Progenitor cell of endocrine pancreas (in vitro differentiated cells): ENCODE measurements at regions not wholly inside any gene's neighbourhood (a gene's known extent, or its start where the extent isn't known, plus 50 kb on each side); places are given as distances from the start of the nearest gene placed in this dataset.

Source experiments
- DNase-seq: peaks from one replicate; pipeline ENCODE4 v3.0.0; 2021; ENCODE audit warnings: low spot score; ENCODE audit not compliant: unreplicated experiment
- H3K27ac Mint-ChIP-seq: 2 replicates; pipeline ENCODE4 v1.8.0; 2021; ENCODE audit warnings: mild to moderate bottlenecking, moderate library complexity, mixed read lengths
- H3K27me3 Mint-ChIP-seq: 2 replicates; pipeline ENCODE4 v1.8.0; 2021; ENCODE audit warnings: mixed read lengths
- H3K36me3 Mint-ChIP-seq: 2 replicates; pipeline ENCODE4 v1.8.0; 2022; ENCODE audit warnings: mixed read lengths; ENCODE audit not compliant: insufficient read depth
- H3K4me1 Mint-ChIP-seq: 2 replicates; pipeline ENCODE4 v1.8.0; 2021; ENCODE audit warnings: low read depth, mixed read lengths
- H3K4me3 Mint-ChIP-seq: 2 replicates; pipeline ENCODE4 v1.8.0; 2021; ENCODE audit warnings: low read depth, mild to moderate bottlenecking, moderate library complexity, mixed read lengths
- H3K9me3 Mint-ChIP-seq: 2 replicates; pipeline ENCODE4 v1.8.0; 2021; ENCODE audit warnings: low read depth, mixed read lengths
- CTCF ChIP-seq: fragments of 200-600 bp; sonication (generic); IDR thresholded peaks from one replicate; pipeline ENCODE4 v1.5.0; 2021; ENCODE audit warnings: antibody characterized with exemption, mild to moderate bottlenecking; ENCODE audit not compliant: unreplicated experiment

DNA sequence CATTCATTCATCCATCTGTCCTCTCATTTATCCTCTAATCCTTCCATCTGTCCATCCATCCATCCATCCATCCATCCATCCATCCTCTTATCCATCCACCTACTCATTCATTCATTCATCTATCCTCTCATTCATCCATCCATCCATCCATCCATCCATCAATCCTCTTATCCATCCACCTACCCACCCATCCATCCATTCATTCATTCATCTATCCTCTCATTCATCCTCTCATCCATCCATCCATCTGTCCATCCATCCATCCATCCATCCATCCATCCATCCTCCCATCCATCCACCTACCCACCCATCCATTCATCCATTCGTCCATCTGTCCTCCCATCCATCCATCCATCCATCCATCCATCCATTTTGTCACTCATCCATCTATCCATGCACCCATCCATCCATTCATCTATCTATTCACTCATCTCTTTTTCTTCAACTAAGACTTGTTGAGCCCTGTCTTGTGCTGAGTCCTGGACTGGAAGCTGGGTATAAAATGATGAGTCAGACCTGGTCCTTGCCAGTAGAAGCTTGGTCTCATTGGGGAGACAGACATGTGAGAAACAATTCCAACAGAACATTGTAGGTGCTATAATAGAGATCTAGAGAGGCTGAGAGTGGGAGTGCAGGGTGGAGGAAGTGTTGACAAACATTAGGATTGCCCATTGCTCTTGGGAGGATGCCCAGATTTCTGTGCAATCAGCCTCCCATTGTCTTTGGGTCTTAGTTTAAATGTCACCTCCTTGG is 55.0 kb upstream of the IER5L start:
- TF ChIP-seq CTCF = no peak
- H3K27me3 Mint-ChIP-seq = peaks cover 4% of the 10 kb centered on the region
- H3K4me1 Mint-ChIP-seq = peaks cover 8% of the 10 kb centered on the region
- DNase-seq = no peak
- H3K27ac Mint-ChIP-seq = no peak overlapping the region
- no peaks in the 10 kb centered on the region for H3K36me3 Mint-ChIP-seq
- H3K9me3 Mint-ChIP-seq = no peaks in the 10 kb centered on the region
- no peak overlapping the region for H3K4me3 Mint-ChIP-seq

GRCh38 chr9:129231759-129232158 is 53.7 kb upstream of the IER5L start:
- Mint-ChIP-seq H3K9me3 (no peaks in the 10 kb centered on the region), H3K27me3 (peaks cover 3% of the 10 kb centered on the region), H3K36me3 (no peaks in the 10 kb centered on the region), H3K4me3 (no peak overlapping the region), H3K27ac (no peak overlapping the region), H3K4me1 (peaks cover 2% of the 10 kb centered on the region)
- no peak for DNase-seq
- no peak for TF ChIP-seq CTCF

DNA sequence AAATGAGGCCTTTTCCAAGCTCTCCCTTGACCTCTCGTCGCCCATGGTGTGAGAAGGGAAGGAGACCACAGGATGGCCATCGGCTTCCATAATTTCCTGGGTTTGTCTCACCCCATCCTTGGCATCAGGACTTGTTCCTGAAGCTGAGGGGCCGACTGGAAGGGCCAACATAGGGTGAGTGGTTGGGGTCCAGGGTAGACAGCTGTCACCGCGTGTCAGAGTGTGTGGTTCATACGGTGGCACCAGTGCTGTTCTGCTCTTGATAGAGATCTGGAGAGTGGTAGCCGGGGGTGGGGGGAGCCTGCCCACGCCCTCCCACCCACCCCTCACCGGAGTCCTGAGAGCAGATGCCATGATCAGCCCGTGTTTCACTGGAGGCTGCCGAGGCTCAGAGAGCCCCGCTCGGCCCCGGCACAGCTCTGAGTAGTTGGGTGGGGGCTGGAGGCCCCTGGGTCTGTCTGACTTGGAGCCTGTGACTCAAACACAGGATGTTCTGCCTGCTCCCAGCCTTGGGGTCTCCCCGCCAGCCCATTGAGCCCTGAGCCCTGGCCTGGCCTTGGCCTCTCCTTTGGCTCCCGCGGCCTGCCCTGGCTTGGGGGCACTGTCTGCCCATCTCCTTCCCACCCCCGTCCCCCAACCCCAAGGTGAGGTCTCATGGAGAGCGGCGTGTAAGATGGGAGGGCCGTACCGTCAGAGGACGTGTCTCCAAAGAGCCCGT is 53.1 kb upstream of the IER5L start:
- no peaks in the 10 kb centered on the region for H3K36me3 Mint-ChIP-seq
- H3K27ac Mint-ChIP-seq = no peak overlapping the region
- no peaks in the 10 kb centered on the region for H3K9me3 Mint-ChIP-seq
- H3K4me1 Mint-ChIP-seq = peaks cover 2% of the 10 kb centered on the region
- no peak for DNase-seq
- peaks cover 3% of the 10 kb centered on the region for H3K27me3 Mint-ChIP-seq
- H3K4me3 Mint-ChIP-seq = no peak overlapping the region
- no peak for TF ChIP-seq CTCF

GRCh38 chr9:129230302-129230701 is 52.2 kb upstream of the IER5L start:
- Mint-ChIP-seq H3K9me3 (no peaks in the 10 kb centered on the region), H3K36me3 (no peaks in the 10 kb centered on the region), H3K27ac (no peak overlapping the region), H3K27me3 (peaks cover 3% of the 10 kb centered on the region), H3K4me1 (peaks cover 3% of the 10 kb centered on the region), H3K4me3 (no peak overlapping the region)
- no peak for DNase-seq
- TF ChIP-seq CTCF = no peak
